IMR-90 (cell line): ENCODE measurements at regions not wholly inside any gene's neighbourhood (a gene's known extent, or its start where the extent isn't known, plus 50 kb on each side); places are given as distances from the start of the nearest gene placed in this dataset.

Experiments
- ATAC-seq: fragments of 200-7000 bp; cut with Tn5 transposase; 2 replicates; pipeline ENCODE4 v1.9.1; 2020; ENCODE audit warnings: low read depth, mild to moderate bottlenecking, moderate library complexity
- BruUV-seq: library from RNA; stranded (reverse); fragments of 400-500 nt; replicated peaks from 2 replicates; lab custom pipeline; 2021; lab: Mats Ljungman, UMichigan
- CTCF ChIA-PET: fragments of 300-600 bp; formaldehyde crosslinking; extraction: SDS; loops from one replicate; lab custom pipeline; 2021; ENCODE audit warnings: antibody characterized with exemption; lab: Yijun Ruan, JAX
- POLR2A ChIA-PET: fragments of 300-600 bp; sonication (Branson Sonifier 250); formaldehyde crosslinking; loops from one replicate; lab custom pipeline; 2022; ENCODE audit warnings: antibody characterized with exemption; ENCODE audit not compliant: unreplicated experiment; lab: Charles Lee
- DNase-seq: peaks from one replicate; pipeline ENCODE4 v3.0.0; 2013
- H2AFZ ChIP-seq: replicated peaks from 2 replicates; pipeline ENCODE3; 2013; ENCODE audit warnings: low read length, mild to moderate bottlenecking; ENCODE audit not compliant: poor library complexity
- H2AK5ac ChIP-seq: 2 replicates; pipeline ENCODE4 v1.6.1; 2013; ENCODE audit warnings: low read depth, low read length, inconsistent platforms
- H2AK9ac ChIP-seq: replicated peaks from 2 replicates; pipeline ENCODE3; 2013; ENCODE audit warnings: mild to moderate bottlenecking, low read depth, low read length, moderate library complexity; ENCODE audit not compliant: poor library complexity
- H2BK120ac ChIP-seq: 2 replicates; pipeline ENCODE4 v1.6.1; 2013; ENCODE audit warnings: low read depth, low read length, inconsistent platforms
- H2BK15ac ChIP-seq: 3 replicates; pipeline ENCODE4 v1.6.1; 2013; ENCODE audit warnings: low read depth, low read length, inconsistent platforms
- H2BK20ac ChIP-seq: 2 replicates; pipeline ENCODE4 v1.6.1; 2013; ENCODE audit warnings: low read depth, mild to moderate bottlenecking, inconsistent platforms, low read length, moderate library complexity
- H2BK5ac ChIP-seq: 2 replicates; pipeline ENCODE4 v1.6.1; 2013; ENCODE audit warnings: mild to moderate bottlenecking, low read depth, low read length, inconsistent platforms; ENCODE audit not compliant: poor library complexity, severe bottlenecking
- H3K14ac ChIP-seq: replicated peaks from 2 replicates; pipeline ENCODE4 v1.6.1; 2013; ENCODE audit warnings: low read depth, low read length, inconsistent platforms
- H3K18ac ChIP-seq: 2 replicates; pipeline ENCODE4 v1.6.1; 2013; ENCODE audit warnings: low read depth, low read length, control low read depth
- H3K23ac ChIP-seq: 2 replicates; pipeline ENCODE4 v1.6.1; 2013; ENCODE audit warnings: low read depth, low read length, inconsistent platforms
- H3K27ac ChIP-seq: 2 replicates; pipeline ENCODE4 v1.5.1; 2013; ENCODE audit warnings: mild to moderate bottlenecking, control low read depth, low read length; ENCODE audit not compliant: insufficient read depth
- H3K27me3 ChIP-seq: 2 replicates; pipeline ENCODE4 v1.6.1; 2013; ENCODE audit warnings: low read length; ENCODE audit not compliant: control insufficient read depth, insufficient read depth
- H3K36me3 ChIP-seq: 2 replicates; pipeline ENCODE4 v1.6.1; 2013; ENCODE audit warnings: low read length, mixed read lengths; ENCODE audit not compliant: control insufficient read depth, insufficient read depth
- H3K4ac ChIP-seq: 2 replicates; pipeline ENCODE4 v1.6.1; 2013; ENCODE audit warnings: low read depth, low read length, inconsistent platforms
- H3K4me1 ChIP-seq: 2 replicates; pipeline ENCODE4 v1.6.1; 2013; ENCODE audit warnings: low read length, mixed read lengths; ENCODE audit not compliant: control insufficient read depth, insufficient read depth
- H3K4me2 ChIP-seq: 2 replicates; pipeline ENCODE4 v1.6.1; 2013; ENCODE audit warnings: low read depth, mild to moderate bottlenecking, control low read depth, low read length, moderate library complexity
- H3K4me3 ChIP-seq: 2 replicates; pipeline ENCODE4 v1.5.1; 2013; ENCODE audit warnings: low read depth, mild to moderate bottlenecking, control low read depth, low read length, moderate library complexity; ENCODE audit not compliant: insufficient read depth
- H3K56ac ChIP-seq: 2 replicates; pipeline ENCODE4 v1.6.1; 2013; ENCODE audit warnings: low read length, inconsistent platforms; ENCODE audit not compliant: insufficient read depth; ENCODE audit errors: extremely low read depth
- H3K79me1 ChIP-seq, 2 experiments: 2 replicates each; pipeline ENCODE4 v1.6.1; 2013; ENCODE audit warnings: low read length in 2 of 2, inconsistent platforms in 1 of 2, low read depth in 1 of 2
- H3K9ac ChIP-seq: 2 replicates; pipeline ENCODE4 v1.6.1; 2013; ENCODE audit warnings: low read depth, low read length, control low read depth
- H3K9me1 ChIP-seq: 2 replicates; pipeline ENCODE4 v1.6.1; 2013; ENCODE audit warnings: low read length, inconsistent platforms; ENCODE audit not compliant: insufficient read depth
- H3K9me3 ChIP-seq: 2 replicates; pipeline ENCODE4 v1.6.1; 2013; ENCODE audit warnings: low read length; ENCODE audit not compliant: control insufficient read depth, insufficient read depth
- H4K20me1 ChIP-seq: 2 replicates; pipeline ENCODE4 v1.6.1; 2013; ENCODE audit warnings: low read length, inconsistent platforms; ENCODE audit not compliant: insufficient read depth
- H4K5ac ChIP-seq: 2 replicates; pipeline ENCODE4 v1.6.1; 2013; ENCODE audit warnings: mild to moderate bottlenecking, low read depth, low read length, control low read depth
- H4K8ac ChIP-seq, 2 experiments: 2 replicates each; pipeline ENCODE4 v1.6.1; 2013; ENCODE audit warnings: low read depth in 2 of 2, low read length in 2 of 2, control low read depth in 1 of 2, inconsistent platforms in 1 of 2
- H4K91ac ChIP-seq: 2 replicates; pipeline ENCODE4 v1.6.1; 2013; ENCODE audit warnings: low read depth, low read length, inconsistent platforms; ENCODE audit not compliant: insufficient read depth
- CHD1 ChIP-seq: IDR thresholded peaks from 2 replicates; pipeline ENCODE4 v1.6.1; 2012; ENCODE audit warnings: low read depth, low read length, improper control_type of control experiment
- MAZ ChIP-seq: IDR thresholded peaks from 2 replicates; pipeline ENCODE4 v1.6.1; 2012; ENCODE audit warnings: low read depth, mild to moderate bottlenecking, low read length, improper control_type of control experiment, moderate library complexity, borderline replicate concordance
- POLR2A ChIP-seq: IDR thresholded peaks from 2 replicates; pipeline ENCODE4 v1.6.1; 2012; ENCODE audit warnings: mild to moderate bottlenecking, low read depth, low read length
- WGBS, 2 experiments: methylation state at CpG; one replicate each; pipeline versions ENCODE4 v1.1.5 to v1.1.7; 2013; ENCODE audit warnings: missing lambda C conversion rate in 2 of 2; ENCODE audit not compliant: insufficient read length in 1 of 2; ENCODE audit errors: extremely low coverage in 2 of 2; 5-methylcytosine and 5-hydroxymethylcytosine counted together
- dilution Hi-C: fragments of 300-500 bp; cut with HindIII; formaldehyde crosslinking; loops from one replicate; pipeline ENCODE4 v1.14.3; 2018; ENCODE audit warnings: low sequenced_read_pairs; ENCODE audit not compliant: unreplicated experiment
- in situ Hi-C: fragments of 300-500 bp; cut with MboI; formaldehyde crosslinking; loops from 3 replicates; pipeline ENCODE4 v1.14.3; 2019; ENCODE audit warnings: low sequenced_read_pairs, inconsistent platforms, mixed read lengths
- intact Hi-C: fragments of 100-400 bp; cut with micrococcal nuclease; formaldehyde crosslinking; loops from 2 replicates; pipeline ENCODE4 v1.10.0; 2022

DNA sequence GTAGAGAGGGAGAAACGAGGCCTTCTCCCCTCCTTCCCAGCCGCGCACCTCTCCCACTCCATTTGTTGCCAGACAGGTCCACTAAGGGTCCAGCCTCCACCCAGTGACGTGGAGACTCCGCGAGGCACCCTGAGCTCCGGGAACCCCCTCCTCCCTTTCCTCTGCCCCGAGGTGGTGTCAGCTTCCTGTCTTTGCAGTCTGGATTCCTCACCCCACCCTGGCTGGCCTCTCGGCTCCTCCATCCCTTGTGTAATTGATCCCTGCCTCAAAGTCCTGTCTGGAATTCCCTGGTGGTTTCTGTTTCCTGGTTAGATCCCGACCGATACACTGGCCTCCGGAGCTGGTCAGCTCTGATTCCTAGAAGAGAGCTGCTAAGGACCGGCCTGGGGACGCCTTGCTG, 105.9 kb upstream of the SCOC start:
- peak; percentile 56 for ATAC-seq
- intact Hi-C loops: loop anchor here (5.0 kb wide), 1 partner anchor 40 kb away; no protein-coding TSS in a partner anchor
- POLR2A ChIA-PET: interaction anchor here (0.6 kb wide), 1 partner anchor 212 kb away, joined by 3 read pairs; no protein-coding TSS in a partner anchor

More for the DNA sequence above, 105.9 kb upstream of the SCOC start:
- peak; percentile 41 for DNase-seq
- Histone ChIP-seq H2AK5ac (peak overlapping the region; percentile 55; the same call in 1 of the 2 replicates), H3K56ac (no peak overlapping the region), H2BK120ac (peak overlapping the region; percentile 83), H2BK15ac (peak overlapping the region; percentile 73; the same call in 1 of the 3 replicates), H3K14ac (peak overlapping the region; percentile 87), H3K9me3 (no peaks in the 10 kb centered on the region), H3K36me3 (no peaks in the 10 kb centered on the region), H3K4me1 (peaks cover 15% of the 10 kb centered on the region), H3K9me1 (peaks cover 9% of the 10 kb centered on the region; the same call in 1 of the 2 replicates), H3K9ac (no peak overlapping the region), H2AK9ac (peak overlapping the region; percentile 60), H3K27me3 (no peaks in the 10 kb centered on the region), H3K23ac (no peak overlapping the region; the same call in 1 of the 2 replicates), H4K5ac (peak overlapping the region; percentile 69), H4K20me1 (no peaks in the 10 kb centered on the region), H4K8ac (peak overlapping the region; percentile 49 to 62), H2BK5ac (peak overlapping the region; percentile 41), H4K91ac (peak overlapping the region; percentile 38), H3K4me3 (no peak overlapping the region), H3K27ac (peak overlapping the region; percentile 44; the same call in 1 of the 2 replicates), H3K4ac (peak overlapping the region; percentile 64), H3K4me2 (peak overlapping the region; percentile 25), H3K18ac (peak overlapping the region; percentile 65), H2AFZ (peak overlapping the region; percentile 72), H2BK20ac (peak overlapping the region; percentile 65), H3K79me1 (no peaks in the 10 kb centered on the region)
- 0 out of 2 replicates have a peak, but pooled peaks have one; percentile 28 for TF ChIP-seq MAZ
- TF ChIP-seq POLR2A: no peak
- TF ChIP-seq CHD1: no peak
- CTCF ChIA-PET: interaction anchor here (0.6 to 2.1 kb wide), 3 partner anchors 10 to 701 kb away, joined by 3 to 6 read pairs (median 3); no protein-coding TSS in a partner anchor
- no TSS peak for BruUV-seq
- dilution Hi-C loops (no loop called here), in situ Hi-C loops (no loop called here)
- WGBS, 2 experiments: 24% methylated on average over 2 of the region's 14 CpGs; no CpG with 5 or more reads in 1 of the 2 experiments
